Activated naive CD8-positive, alpha-beta T cell (primary cell): ENCODE measurements at regions not wholly inside any gene's neighbourhood (a gene's known extent, or its start where the extent isn't known, plus 50 kb on each side); places are given as distances from the start of the nearest gene placed in this dataset.
"Not testable (repeated sequence)": the region's sequence is repeated elsewhere in the genome, so short reads cannot be mapped to it uniquely, and the experiment has no call there.

Source experiments
- H3K27ac Mint-ChIP-seq: one replicate; pipeline ENCODE4 v1.8.0; 2021; ENCODE audit warnings: mixed read lengths
- H3K27me3 Mint-ChIP-seq: one replicate; pipeline ENCODE4 v1.8.0; 2021; ENCODE audit warnings: mixed read lengths
- H3K36me3 Mint-ChIP-seq: one replicate; pipeline ENCODE4 v1.8.0; 2021; ENCODE audit warnings: mixed read lengths
- H3K4me1 Mint-ChIP-seq: one replicate; pipeline ENCODE4 v1.8.0; 2021; ENCODE audit warnings: low read depth, mixed read lengths
- H3K4me3 Mint-ChIP-seq: one replicate; pipeline ENCODE4 v1.8.0; 2021; ENCODE audit warnings: mild to moderate bottlenecking, mixed read lengths
- H3K9me3 Mint-ChIP-seq: one replicate; pipeline ENCODE4 v1.8.0; 2021; ENCODE audit warnings: low read depth, mixed read lengths

DNA sequence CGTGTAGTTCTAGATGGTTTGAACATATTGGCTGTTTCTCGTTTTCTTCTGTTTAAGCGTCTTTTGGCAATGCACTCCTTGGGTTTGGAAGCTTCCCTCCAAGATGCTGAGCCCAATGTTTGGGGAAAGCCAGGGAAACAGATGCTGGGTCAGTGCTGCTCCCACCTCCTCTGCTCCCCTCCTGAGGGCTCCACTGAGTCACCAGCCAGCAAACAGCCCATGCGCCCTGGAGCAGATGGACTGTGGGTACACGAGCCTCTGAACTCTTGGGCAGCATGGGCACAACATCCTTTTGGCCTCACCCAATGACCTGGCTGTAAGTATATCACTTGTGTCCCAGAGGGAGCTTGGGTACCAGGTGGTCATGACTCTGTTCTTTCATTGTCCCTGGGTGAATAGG lies 207.6 kb downstream of the BUB3 start:
- no peaks in the 10 kb centered on the region for H3K4me1 Mint-ChIP-seq
- H3K4me3 Mint-ChIP-seq: no peak overlapping the region
- H3K27me3 Mint-ChIP-seq: no peaks in the 10 kb centered on the region
- H3K36me3 Mint-ChIP-seq: peaks cover 2% of the 10 kb centered on the region
- no peak overlapping the region for H3K27ac Mint-ChIP-seq
- H3K9me3 Mint-ChIP-seq: no peaks in the 10 kb centered on the region

DNA sequence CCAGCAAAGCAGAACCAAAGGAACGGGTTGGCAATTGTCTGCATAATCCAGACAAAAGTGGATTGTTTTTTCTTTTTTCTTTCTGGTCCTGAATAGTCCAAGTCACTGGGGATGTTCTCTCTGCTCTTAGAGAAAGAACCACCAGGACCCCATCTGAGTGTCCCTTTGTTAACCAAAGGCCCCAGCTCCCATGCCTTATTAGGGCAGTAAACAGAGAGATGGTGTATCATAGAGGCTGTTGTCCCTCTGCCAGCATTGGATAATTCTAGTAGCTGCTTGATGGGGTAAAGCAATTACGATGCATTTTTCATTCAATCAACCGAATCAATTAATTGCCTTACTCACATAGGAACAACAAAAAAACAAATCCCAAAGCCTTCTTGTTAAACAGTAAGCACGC lies 213.0 kb downstream of the BUB3 start:
- no peaks in the 10 kb centered on the region for H3K4me1 Mint-ChIP-seq
- no peaks in the 10 kb centered on the region for H3K27me3 Mint-ChIP-seq
- H3K9me3 Mint-ChIP-seq: peaks cover 13% of the 10 kb centered on the region
- H3K27ac Mint-ChIP-seq: no peak overlapping the region
- H3K4me3 Mint-ChIP-seq: no peak overlapping the region
- H3K36me3 Mint-ChIP-seq: peaks cover 13% of the 10 kb centered on the region

DNA sequence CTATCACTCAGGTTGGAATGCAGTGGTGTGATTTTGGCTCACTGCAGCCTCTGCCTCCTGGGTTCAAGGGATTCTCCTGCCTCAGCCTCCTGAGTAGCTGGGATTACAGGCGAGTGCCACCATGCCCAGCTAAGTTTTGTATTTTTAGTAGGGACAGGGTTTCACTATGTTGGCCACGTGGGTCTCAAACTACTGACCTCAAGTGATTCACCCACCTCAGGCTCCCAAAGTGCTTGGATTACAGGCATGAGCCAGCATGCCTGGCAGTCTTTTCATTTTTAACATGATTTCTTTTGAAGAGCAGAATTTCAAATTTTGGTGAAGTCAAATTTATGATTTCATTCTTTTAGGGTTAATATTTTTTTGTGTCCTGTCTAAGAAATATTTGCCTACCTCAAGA lies 217.4 kb downstream of the BUB3 start:
- Mint-ChIP-seq H3K36me3 (peaks cover 12% of the 10 kb centered on the region), H3K9me3 (peaks cover 13% of the 10 kb centered on the region)
- H3K4me3 Mint-ChIP-seq, H3K4me1 Mint-ChIP-seq, H3K27me3 Mint-ChIP-seq, H3K27ac Mint-ChIP-seq: not testable (repeated sequence)

DNA sequence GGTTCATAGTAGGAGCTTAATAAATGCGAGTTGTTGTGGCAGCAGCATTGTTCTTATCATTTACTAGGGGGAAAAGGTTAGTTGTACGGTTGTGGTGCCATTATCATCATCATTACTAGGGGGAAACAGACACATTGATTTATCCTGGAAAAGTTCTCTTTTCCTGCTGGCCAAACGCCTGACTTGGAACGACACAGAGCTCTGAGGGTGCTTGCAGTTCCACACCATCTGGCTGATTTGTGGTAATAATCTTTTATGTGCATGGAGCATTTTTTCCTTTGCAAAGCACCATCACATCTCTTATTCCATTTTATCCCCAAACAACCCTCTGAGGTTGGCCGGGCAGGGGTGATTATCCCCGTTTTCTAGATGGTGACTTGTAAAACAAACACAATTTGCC lies 219.4 kb downstream of the BUB3 start:
- Mint-ChIP-seq H3K27me3 (no peaks in the 10 kb centered on the region), H3K9me3 (peaks cover 13% of the 10 kb centered on the region), H3K4me3 (no peak overlapping the region), H3K27ac (no peak overlapping the region), H3K36me3 (peaks cover 12% of the 10 kb centered on the region), H3K4me1 (no peaks in the 10 kb centered on the region)

DNA sequence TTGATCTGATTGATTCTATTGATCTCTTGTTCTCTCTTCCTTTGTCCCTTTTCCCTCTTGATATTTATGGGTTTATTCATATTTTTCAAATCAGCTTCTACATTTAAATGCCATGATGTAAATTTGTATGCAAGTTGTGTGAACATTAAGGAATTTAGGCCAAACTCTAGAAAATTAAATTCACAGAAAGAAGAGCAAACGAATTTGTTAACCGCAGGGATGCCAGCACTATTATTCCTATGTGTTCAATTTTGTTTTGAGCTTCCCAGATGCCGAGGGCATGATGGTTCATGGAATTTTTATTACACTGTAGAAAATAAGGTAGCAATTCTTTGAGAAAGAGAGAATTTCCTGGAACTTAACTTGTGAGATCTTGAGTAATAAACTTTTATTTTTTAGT lies 220.9 kb downstream of the BUB3 start:
- peaks cover 8% of the 10 kb centered on the region for H3K9me3 Mint-ChIP-seq
- no peaks in the 10 kb centered on the region for H3K27me3 Mint-ChIP-seq

DNA sequence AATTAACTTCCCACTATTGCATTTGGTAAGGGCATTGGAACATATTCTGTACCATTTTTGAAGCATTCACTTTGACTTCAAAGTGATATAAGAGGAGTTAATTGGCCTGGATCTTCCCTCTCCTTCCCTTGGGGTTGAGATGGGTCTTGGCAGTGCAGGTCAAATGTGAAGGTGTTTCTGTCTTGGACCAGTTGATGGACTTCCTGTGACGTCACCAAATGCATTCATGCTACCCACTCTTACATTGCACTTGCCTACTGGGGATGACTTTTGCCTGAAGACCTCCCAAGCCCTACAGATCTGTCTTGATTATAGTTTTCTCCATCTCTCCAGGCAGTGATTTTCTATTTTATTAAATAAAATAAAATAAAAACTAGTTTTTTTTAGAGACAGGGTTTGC lies 221.5 kb downstream of the BUB3 start:
- Mint-ChIP-seq H3K36me3 (peaks cover 2% of the 10 kb centered on the region), H3K4me3 (no peak overlapping the region), H3K27me3 (no peaks in the 10 kb centered on the region), H3K27ac (no peak overlapping the region), H3K9me3 (peaks cover 2% of the 10 kb centered on the region), H3K4me1 (no peaks in the 10 kb centered on the region)

More for the DNA sequence above, 220.9 kb downstream of the BUB3 start:
- no peaks in the 10 kb centered on the region for H3K4me1 Mint-ChIP-seq
- no peak overlapping the region for H3K27ac Mint-ChIP-seq
- no peak overlapping the region for H3K4me3 Mint-ChIP-seq
- H3K36me3 Mint-ChIP-seq: peaks cover 4% of the 10 kb centered on the region

DNA sequence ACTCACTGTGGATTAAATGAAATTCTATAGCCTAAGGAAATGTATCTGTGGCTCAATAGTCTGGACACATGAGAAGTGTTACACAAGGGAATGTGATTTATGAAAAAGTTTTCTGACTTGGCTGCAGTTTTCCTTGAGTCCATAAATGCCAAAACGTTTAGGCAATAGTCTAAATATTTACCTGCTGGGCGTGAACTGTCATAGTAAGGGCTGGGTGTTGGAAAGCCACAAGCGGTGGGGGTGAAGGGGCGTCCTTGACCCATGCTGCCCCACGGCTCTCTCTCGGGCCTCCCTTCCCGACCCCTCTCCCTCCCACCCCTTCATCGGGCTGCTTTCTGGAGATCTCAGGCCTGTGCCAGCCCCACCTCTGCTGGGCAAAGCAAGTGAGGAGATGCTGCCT lies 223.7 kb downstream of the BUB3 start:
- H3K4me1 Mint-ChIP-seq: no peaks in the 10 kb centered on the region
- no peak overlapping the region for H3K4me3 Mint-ChIP-seq
- H3K27me3 Mint-ChIP-seq: no peaks in the 10 kb centered on the region
- no peaks in the 10 kb centered on the region for H3K9me3 Mint-ChIP-seq
- H3K36me3 Mint-ChIP-seq: peaks cover 1% of the 10 kb centered on the region
- H3K27ac Mint-ChIP-seq: no peak overlapping the region

DNA sequence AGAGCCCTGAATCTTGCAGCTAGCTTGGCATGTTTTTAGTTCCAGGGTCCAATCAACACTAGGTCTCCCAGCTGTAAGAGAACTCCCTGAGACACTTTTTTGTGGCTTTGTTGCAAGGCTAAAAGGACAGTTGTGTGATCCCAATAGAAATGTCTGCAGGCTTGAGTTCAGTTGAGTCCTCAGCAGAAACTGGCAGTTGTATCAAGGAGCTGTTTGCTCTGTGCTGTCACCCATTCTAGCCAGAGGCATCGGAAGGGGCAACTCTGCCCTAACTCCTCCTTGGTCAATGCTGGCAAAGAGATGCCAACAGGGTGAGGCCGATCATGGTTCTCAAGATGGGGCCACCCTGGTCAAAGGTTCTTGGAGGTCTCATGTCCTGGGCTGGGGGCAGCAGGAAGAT lies 224.1 kb downstream of the BUB3 start:
- Mint-ChIP-seq H3K9me3 (no peaks in the 10 kb centered on the region), H3K4me1 (no peaks in the 10 kb centered on the region), H3K36me3 (peaks cover 3% of the 10 kb centered on the region), H3K4me3 (no peak overlapping the region), H3K27ac (no peak overlapping the region), H3K27me3 (no peaks in the 10 kb centered on the region)

DNA sequence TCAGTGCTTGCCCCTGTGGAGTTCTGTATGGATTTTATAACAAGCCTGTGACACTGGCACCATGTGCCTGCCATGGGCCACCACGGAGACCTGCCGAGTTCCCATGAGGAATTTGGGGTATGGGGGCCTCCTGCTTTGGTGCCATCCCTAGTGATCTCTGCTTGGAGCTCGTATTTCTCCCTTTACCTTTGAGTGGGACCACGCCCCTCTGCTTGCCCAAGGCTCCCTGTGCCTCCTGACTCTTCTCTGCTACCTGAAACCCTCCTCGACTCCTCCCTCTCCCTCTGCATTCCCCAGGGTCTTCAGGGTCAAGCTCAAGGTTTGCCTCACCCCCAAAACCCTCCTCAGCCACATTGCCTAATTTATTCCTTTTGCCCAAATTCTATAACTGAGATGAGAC lies 225.0 kb downstream of the BUB3 start:
- H3K27ac Mint-ChIP-seq: no peak overlapping the region
- peaks cover 6% of the 10 kb centered on the region for H3K36me3 Mint-ChIP-seq
- peaks cover 4% of the 10 kb centered on the region for H3K27me3 Mint-ChIP-seq
- H3K4me1 Mint-ChIP-seq: no peaks in the 10 kb centered on the region
- no peaks in the 10 kb centered on the region for H3K9me3 Mint-ChIP-seq
- no peak overlapping the region for H3K4me3 Mint-ChIP-seq

DNA sequence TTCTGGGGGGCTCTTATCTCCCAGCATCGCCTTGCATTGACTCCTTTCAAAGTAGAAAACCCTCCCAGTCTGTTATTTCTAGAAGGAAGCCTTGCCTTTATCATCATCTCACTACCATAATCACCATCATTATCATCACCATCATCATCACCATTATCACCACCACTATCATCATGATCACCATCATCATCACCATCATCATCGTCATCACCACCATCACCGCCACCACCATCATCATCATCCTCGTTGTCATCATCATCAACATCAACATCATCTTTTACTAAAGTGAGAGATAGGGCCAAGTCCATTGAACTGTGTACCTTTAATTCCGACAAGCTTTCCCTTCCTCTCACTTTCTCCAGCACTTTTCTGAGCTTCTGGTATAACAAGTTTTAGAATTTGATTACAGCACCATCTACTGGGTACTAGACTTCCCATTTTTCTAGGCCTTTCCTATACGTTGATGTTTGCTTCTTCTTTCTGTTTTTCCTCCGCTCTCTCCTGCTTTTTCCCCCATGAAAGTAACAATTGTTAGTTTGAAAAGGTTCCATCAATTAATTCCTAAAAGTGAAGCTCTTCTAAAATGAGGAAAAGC lies 226.4 kb downstream of the BUB3 start:
- Mint-ChIP-seq H3K9me3 (no peaks in the 10 kb centered on the region), H3K36me3 (peaks cover 6% of the 10 kb centered on the region), H3K27ac (no peak overlapping the region), H3K27me3 (peaks cover 4% of the 10 kb centered on the region), H3K4me3 (no peak overlapping the region), H3K4me1 (no peaks in the 10 kb centered on the region)

DNA sequence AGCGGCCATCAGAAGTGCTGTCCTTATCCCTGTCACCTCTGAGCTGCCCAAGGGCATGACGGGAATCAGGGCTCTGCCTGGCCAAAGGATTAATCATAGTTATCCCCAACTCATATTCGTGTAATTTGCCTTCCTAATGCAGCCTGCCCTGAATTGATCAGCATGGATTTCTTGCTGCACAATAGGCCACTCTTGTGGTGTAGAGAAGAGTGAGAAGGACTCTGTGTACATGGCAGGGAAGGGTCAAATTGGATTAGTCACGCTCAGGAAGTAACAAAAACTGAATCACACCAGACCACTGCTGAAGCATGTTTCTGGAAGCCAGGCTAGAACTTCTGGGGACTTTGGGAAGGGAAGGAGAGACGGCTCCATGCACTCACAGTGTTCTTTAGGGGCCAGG lies 227.0 kb downstream of the BUB3 start:
- peaks cover 8% of the 10 kb centered on the region for H3K36me3 Mint-ChIP-seq
- H3K27ac Mint-ChIP-seq: no peak overlapping the region
- peaks cover 4% of the 10 kb centered on the region for H3K27me3 Mint-ChIP-seq
- H3K4me1 Mint-ChIP-seq: no peaks in the 10 kb centered on the region
- peaks cover 3% of the 10 kb centered on the region for H3K9me3 Mint-ChIP-seq
- H3K4me3 Mint-ChIP-seq: no peak overlapping the region

DNA sequence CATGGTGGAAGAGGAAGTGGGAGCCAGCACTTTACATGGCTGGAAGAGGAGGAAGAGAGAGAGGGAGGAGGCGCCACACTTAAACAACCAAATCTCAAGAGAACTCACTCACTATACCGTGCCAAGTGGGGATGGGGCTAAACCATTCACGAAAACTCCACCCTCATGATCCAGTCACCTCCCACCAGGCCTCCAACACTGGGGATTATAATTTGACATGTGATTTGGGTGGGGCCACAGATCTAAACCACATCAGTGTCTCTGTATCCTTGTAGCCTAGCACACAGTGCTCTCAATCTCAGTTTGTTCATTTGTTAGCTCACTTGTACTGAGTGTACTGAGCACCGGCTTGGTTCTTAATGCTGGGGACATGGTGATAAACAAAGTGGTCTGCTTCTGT lies 228.3 kb downstream of the BUB3 start:
- peaks cover 6% of the 10 kb centered on the region for H3K9me3 Mint-ChIP-seq
- no peaks in the 10 kb centered on the region for H3K4me1 Mint-ChIP-seq
- H3K36me3 Mint-ChIP-seq: peaks cover 13% of the 10 kb centered on the region
- peaks cover 4% of the 10 kb centered on the region for H3K27me3 Mint-ChIP-seq
- no peak overlapping the region for H3K4me3 Mint-ChIP-seq
- H3K27ac Mint-ChIP-seq: no peak overlapping the region

DNA sequence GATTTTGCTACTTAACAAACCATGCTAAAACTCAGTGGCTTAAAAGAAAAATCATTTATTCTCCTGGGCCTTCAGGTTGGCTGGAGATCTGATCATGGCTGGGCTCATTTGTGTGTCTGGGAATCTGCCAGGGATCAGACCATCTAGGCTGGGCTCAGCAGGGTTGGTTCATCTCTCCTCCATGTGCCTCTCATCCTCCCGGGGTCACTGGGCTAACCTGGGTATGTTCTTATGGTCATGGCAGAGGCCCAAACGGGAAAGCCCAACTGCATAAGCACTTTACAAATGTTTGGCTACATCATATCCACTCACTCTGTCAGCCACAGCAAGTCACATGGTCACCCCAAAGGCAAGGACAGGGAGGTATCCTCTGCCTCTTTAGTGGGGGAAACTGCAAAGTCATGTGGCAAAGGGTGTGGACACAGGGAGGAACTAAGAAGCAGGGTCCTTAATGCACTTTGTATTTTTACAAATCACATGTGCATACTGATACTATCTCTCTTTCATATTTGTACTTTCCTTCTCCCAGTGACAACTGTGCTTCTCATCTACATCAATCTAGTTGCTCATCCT lies 231.4 kb downstream of the BUB3 start:
- H3K4me1 Mint-ChIP-seq: no peaks in the 10 kb centered on the region
- no peak overlapping the region for H3K27ac Mint-ChIP-seq
- H3K27me3 Mint-ChIP-seq: peaks cover 4% of the 10 kb centered on the region
- peaks cover 18% of the 10 kb centered on the region for H3K36me3 Mint-ChIP-seq
- H3K4me3 Mint-ChIP-seq: no peak overlapping the region
- peaks cover 6% of the 10 kb centered on the region for H3K9me3 Mint-ChIP-seq

DNA sequence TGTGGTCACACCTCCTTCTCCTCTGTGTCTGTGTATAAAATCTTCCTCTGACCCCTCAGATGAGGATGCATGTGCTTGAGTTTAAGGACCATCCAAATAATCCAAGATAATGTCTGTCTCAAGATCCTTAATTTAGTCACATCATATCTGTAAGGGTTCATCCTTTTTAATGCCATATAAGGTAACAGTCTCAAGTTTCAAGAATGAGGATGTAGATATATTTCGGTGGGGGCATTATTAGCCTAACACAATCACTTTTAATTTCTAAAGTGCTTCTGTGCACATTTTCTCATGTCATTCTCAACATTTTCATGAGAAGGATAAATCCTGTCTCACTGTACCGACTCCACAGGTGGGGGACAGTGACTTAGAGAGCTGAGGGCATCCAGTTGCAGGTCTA lies 235.3 kb downstream of the BUB3 start:
- H3K4me3 Mint-ChIP-seq: no peak overlapping the region
- H3K4me1 Mint-ChIP-seq: no peaks in the 10 kb centered on the region
- H3K9me3 Mint-ChIP-seq: peaks cover 6% of the 10 kb centered on the region
- peaks cover 12% of the 10 kb centered on the region for H3K36me3 Mint-ChIP-seq
- no peaks in the 10 kb centered on the region for H3K27me3 Mint-ChIP-seq
- H3K27ac Mint-ChIP-seq: no peak overlapping the region

DNA sequence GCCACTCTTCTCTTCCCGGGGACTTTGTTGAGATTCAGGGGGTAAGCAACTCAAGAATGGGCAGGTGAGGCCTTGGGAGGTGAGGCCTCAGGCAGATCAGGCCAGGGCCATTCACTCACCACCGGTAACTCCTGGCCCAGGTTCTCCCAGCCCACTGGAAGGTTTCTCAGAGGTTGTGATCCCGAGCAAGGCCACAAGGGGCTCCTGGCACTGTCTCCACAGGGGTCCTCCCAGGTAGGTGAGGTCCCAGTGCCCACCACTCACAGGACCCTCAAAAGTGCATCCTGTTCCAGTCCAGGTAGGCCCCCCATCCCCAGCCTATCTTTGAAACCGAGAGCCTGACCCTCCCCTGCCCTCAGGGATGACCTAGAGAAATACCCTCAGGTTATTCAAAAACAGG lies 236.1 kb downstream of the BUB3 start:
- Mint-ChIP-seq H3K4me3 (no peak overlapping the region), H3K4me1 (no peaks in the 10 kb centered on the region), H3K36me3 (peaks cover 12% of the 10 kb centered on the region), H3K9me3 (peaks cover 8% of the 10 kb centered on the region), H3K27ac (no peak overlapping the region), H3K27me3 (no peaks in the 10 kb centered on the region)

DNA sequence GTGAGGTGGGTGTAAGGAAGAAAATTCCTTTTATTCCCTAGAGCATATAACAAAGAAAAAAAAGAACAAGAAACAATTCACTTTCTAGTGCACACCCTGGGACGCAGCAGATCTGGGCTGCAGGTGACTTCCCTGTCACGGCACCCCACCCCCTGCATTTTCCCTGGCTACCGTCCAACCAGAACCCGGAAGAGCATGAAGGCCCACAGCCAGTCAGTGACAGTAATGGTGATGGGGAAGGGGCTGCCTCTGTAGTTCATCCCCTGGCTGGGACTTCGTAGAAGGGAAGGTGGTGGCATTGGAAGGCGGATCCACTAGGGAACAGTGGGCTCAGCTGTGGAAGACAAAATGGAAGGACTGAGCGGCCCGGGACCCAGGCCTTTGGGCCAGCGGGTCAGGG lies 236.7 kb downstream of the BUB3 start:
- H3K4me1 Mint-ChIP-seq: no peaks in the 10 kb centered on the region

More for the DNA sequence above, 236.7 kb downstream of the BUB3 start:
- H3K27me3 Mint-ChIP-seq: no peaks in the 10 kb centered on the region
- H3K27ac Mint-ChIP-seq: no peak overlapping the region
- H3K4me3 Mint-ChIP-seq: no peak overlapping the region
- peaks cover 9% of the 10 kb centered on the region for H3K9me3 Mint-ChIP-seq
- H3K36me3 Mint-ChIP-seq: peaks cover 11% of the 10 kb centered on the region
